Stimulated activated CD4-positive, alpha-beta T cell treated with anti-CD3 and anti-CD28 coated beads, Interleukin-12 subunit alpha, Interleukin-12 subunit beta, amount 100 ng/mL, for 24 hours (primary cell): ENCODE measurements at regions not wholly inside any gene's neighbourhood (a gene's known extent, or its start where the extent isn't known, plus 50 kb on each side); places are given as distances from the start of the nearest gene placed in this dataset.
"Not testable (repeated sequence)": the region's sequence is repeated elsewhere in the genome, so short reads cannot be mapped to it uniquely, and the experiment has no call there.

Experiments used
- DNase-seq, 2 experiments: peaks; one replicate each; pipeline ENCODE4 v3.0.0-alpha.2; 2020; ENCODE audit warnings: low read depth in 2 of 2

DNA sequence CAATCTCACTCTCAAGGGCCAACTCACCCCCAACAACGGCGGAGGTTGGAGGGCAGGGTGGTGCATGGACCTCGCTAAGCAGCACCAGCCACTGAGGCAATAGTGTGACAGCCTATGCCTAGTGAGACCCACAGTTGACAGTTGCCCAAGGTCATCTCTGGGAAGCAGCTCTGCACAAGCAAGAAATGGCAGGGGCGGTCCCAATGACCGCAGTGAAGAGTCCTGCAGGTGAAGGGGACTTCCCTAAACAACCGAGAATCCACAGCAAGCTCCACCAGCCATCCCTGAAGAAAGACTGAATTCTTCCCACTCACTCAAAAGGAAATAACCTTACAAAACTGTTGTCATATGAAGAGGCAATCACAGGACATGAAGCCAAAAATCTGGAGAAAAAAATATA, 313.4 kb upstream of the ID2 start:
- DNase-seq = no peak

DNA sequence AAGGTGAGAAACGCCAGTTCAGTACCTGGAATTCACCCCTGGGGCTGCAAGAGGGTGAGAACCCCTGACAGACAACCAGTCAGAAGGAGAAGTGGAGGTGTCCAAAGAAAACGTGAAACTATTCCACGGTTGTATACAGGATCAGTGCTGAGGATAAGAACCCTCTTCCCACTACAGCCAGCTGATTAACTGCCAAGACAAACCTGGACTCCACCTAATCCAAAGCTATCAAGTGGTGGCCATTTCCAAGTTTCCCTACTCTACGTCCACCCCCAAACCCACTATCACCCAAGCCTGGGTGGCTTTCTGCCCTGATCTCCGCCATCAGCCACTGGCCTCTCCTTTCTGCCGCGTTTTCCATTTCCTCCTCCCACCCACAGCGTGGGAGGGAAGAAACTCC, 312.3 kb upstream of the ID2 start:
- no peak for DNase-seq

DNA sequence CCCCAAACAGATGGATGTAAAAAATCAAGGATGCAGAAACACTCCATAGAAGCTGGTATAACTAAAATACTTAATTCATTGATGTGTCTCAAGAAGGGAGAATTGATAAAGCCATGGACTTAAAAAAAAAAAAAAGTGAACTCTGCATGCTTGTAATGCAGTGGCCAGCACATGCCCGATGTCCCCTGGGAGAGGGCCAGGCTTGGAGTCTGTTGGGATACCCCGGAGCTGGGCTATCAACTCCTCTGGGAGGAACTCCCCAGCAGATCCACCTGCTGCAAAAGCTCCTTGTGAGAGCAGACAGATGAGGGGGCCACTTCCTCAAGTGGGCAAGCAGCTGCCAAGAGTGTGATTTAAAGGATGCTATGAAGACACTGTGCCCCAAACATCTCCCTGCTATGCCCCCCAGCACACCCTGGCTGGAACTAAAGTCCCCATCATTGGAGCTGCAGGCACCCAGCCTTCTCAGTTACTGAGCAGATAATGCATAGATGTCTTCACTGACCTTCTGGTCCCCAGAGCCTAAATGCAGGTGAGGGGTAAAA, 311.5 kb upstream of the ID2 start:
- DNase-seq = no peak

DNA sequence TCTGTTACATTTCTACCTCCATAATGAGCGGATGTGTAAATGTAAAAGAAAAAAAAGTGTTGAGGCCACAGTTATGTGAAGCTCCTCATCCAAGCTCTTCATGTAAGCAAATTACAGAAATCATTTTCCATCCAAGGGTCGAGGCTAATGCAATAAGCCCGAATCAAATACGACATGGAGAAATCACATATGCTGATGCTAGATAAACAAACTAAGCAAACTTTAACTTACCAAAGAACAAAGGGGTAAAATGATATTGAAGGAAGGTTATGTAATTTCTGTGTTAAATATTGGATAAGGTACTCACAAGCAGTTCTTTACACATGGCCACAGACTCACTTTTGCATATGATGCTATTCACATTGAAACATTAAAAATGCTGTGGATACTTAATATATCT, 310.2 kb upstream of the ID2 start:
- no peak for DNase-seq

DNA sequence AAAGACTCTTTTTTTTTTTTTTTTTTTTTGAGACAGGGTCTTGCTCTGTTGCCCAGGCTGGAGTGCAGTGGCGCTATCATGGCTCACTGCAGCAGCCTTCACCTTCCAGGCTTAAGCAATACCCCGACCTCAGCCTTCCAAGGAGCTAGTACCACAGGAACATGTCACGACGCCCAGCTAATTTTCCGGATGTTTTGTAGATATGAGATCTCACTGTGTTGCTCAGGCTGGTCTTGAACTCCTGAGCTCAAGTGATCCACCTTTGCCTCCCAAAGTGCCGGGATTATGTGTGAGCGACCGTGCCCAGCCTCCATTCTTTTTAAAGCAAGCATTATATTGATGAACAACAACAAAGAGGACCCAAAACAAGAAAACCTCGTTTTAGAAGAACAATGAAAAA, 307.1 kb upstream of the ID2 start:
- no peak for DNase-seq

DNA sequence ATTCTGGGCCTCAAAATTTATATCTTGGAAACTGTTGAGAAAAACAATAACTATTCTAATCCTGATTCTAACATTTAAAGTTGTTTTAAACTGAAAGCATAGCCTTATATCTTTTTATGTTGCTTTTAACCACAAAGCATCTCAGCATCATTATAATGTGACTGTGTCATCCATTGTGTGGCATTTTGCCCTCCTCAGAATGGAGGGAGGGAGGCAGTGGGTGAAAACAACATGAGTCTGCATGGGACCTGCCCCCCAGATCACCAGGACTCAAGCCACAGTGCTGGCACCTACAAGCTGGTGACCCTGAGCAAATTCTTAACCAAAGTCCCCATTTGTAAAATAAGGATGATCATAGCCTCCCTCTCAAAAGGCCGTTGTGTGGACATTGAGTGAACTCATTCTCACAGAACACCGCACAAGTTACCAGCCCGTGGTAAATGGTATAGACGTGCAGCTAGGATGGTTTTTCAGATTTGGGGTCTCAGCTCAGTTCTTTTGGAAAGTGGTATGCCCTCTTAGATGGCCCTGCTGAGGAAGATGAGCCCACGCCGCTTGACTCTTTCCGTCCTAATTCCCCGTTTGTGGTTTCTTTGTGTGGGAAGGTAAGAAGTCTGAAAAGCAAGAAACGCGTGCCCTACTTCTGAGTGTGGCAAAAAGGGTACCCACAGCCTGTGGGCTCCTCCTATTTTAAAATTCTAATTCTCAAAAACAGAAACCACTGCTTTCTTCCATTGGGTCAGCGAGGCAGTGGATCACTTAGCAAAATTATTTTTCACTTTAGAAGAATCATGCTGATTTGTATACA, 305.0 kb upstream of the ID2 start:
- DNase-seq = no peak

DNA sequence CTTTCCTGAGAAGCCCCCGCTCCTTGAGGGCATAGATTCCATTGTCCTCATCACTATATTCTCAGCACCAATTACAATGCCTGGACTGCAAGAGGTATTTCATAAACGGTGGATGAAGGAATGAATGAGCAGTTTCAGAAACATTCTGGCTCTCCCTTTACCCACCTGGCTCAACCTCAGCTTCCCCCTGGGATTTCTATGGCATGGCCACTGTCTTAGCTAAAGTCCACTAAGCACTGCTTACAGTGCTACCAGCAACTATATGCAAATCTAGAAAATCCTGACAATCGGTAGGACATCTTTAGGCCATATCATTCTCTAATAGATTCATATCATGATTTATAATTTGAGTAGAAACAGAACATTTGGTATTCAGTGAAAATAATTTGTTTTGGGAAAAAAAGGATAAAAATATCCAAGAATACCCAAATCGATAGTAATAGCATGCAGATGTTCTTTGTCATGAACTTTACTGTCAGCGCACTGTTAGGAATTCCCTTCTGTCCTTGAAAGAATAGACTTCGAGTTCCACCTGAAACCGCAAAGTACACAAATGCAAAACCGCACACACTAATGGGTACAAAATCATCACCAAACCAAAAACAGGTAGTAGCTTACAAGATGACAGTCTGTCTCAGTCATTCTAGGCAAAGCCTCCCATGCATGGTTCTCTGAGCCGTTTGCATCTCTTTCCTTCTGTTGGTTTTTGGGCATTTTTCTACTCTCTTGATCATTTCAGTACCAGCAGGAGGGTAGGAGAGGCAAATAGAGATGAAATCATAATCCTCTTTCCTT, 303.6 kb upstream of the ID2 start:
- DNase-seq = no peak

DNA sequence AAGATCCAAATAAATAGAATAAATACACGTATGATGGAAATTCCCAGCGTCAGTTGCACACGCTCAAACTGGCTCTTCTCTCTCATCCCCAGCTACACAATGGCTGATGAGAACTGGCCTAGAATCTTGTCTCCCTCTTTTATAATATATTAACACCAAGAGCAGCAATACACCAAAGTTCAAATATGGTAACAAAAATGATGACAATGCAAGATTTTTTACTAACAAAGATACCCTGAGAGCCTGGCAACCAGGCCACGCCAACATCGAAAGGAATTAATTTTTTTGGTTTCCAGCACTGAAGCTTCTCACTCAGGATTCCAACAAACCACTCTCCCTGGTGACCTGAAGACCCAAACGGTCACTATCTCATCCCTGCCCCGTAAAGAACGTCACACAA, 302.7 kb upstream of the ID2 start:
- no peak for DNase-seq

DNA sequence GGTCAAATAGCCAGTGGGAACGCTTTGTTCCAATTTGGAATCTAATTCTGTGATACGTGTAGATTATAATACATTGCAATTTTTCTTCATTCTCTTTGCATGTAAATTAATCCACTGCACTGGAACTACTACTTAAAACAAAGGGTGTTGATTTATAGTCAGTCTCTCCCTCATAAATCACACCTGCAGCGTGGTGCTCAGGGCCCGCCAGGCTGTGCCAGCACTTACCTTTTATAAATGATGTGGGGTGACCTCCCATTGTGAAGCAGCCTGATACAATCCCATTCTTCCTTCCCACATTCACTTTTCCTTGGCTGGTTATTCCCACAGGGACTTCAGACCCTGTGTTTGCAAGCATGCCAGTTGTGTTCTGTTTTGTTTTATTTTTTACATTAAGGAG, 302.3 kb upstream of the ID2 start:
- DNase-seq = no peak

DNA sequence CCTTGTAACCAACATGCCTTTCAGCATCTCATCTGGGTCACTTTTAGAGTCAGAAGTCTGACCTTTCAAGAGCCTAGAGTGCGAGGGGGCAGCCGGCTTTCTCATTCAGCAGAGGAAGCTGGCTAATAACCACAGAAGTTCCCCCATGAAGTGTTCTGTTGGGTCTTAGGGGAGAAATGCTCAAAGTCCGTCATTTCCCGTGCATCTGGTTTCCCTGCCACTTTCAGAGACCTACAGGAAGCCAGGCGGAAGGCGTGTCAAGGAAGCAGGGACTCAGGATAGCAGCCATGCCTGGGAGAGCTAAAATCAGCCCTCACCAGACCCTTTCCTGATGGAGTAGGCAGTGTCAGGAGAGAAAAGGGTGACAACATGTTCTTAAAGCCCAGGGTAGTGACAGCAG, 301.8 kb upstream of the ID2 start:
- no peak for DNase-seq

DNA sequence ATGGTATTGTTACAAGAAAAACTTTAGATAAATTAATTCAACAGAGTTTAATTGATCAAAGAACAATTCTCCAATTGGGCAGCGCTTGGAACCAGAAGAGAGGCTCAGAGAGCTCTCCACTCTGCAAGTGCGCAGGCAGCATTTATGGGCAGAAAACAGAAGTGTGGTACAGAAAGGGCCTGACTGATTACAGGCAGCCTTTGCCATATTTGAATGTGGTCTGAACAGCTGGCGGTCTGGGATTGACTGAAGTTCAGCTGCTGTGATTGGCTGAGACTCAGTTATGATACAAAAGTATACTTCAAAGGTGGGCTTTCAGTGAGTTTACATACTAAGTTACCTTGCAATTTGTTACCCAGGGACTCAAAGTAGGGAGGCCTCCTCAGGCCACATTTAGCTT, 301.3 kb upstream of the ID2 start:
- DNase-seq = no peak

DNA sequence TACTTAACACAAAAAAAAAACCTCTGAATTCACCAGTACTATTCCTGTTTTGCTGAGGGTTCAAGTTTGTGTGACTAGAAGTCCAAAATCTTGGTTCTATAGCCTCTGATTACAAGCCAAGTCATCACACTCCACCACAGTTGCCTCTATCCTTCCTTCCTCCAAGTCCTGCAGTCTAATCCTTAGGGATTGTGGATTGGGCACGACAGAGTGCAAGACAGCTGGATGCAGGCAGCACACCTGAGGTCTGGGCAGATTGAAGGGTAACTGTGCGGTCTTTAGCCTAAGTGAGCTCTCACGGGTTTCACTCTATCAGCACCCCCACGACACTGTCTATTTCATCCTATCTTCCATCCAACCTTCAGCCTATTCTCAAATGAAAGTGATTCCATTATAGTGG, 299.4 kb upstream of the ID2 start:
- no peak for DNase-seq

DNA sequence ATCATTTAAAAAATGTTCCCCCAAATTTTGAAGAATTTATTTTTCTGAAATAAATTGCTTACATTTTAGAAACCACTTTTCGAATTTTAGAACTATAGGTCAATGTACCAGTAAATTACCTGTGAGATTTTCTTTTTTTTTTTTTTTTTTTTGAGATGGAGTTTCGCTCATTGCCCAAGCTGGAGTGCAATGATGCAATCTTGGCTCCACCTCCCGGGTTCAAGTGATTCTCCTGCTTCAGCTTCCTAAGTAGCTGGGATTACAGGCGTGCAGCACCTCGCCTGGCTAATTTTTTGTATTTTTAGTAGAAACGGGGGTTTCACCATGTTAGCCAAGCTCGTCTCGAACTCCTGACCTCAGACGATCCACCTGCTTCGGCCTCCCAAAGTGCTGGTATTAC, 295.1 kb upstream of the ID2 start:
- DNase-seq = not testable (repeated sequence)

DNA sequence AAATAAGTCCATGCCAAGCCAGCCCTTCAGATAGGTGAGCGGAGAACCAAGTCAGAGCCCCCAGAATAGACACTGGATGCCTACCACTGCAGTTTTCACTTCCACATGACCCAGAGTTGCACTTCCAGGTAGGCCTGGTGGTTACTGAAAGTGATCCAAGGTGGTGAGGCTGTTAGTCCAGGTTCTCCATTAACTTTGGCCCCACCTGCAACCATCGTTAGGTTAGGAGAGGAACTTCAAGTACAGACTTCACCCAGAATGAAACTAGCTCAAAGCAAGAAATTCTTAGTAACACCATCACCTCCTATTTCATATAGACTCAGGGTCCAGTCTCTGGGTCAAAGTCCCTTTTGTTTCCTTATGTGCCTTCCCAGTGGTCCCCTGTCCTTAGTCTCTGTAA, 293.1 kb upstream of the ID2 start:
- DNase-seq = no peak

DNA sequence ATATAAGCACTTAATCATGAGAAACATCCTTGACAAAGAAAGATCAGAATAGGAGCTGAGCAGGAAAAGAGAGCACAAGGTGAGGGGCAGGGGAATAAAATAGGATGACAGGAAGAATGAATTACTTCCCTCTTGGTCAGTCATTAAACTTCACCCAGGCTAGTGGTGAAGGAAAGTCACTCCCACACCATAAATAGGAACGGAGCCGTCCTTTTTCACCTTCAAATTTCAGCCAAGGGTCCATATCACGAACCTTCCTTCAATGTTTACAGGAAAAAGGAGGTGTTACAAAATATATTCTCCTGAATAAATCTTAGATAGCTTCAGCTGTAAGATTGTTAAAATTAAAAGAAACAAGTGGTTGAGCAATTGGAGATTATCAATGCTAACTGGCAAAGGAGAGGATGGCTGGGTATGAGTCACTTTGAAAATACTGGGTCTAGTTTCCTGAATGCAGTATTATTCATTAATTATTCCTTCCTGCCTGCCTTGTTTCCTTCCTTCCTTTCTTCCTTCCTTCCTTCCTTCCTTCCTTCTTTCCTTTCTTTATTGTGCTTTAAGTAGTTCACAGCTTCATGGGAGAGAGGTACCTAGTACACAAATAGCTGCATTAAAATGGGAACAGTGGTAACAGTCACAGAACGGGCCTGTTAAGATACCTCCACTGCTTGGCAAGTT, 292.3 kb upstream of the ID2 start:
- no peak for DNase-seq

DNA sequence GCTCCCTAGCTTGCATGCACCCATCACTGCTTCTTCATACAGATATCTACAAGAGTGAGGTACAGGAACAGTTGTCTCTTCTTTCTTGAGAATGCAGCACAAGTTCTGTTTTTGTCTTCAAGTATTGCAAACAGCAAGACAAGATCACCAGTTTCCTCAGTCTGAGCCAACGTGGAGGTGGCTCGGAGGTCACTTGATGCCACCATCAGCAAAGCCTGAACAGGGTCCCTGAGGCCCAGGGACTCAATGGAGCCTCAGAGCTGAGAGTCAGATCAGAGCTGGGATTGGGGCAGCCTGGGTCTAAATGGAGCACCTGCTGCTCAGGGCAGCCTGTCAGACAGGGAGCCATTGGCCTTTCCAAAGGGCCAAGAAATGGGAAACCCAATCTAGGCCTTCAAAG, 290.7 kb upstream of the ID2 start:
- DNase-seq = no peak

DNA sequence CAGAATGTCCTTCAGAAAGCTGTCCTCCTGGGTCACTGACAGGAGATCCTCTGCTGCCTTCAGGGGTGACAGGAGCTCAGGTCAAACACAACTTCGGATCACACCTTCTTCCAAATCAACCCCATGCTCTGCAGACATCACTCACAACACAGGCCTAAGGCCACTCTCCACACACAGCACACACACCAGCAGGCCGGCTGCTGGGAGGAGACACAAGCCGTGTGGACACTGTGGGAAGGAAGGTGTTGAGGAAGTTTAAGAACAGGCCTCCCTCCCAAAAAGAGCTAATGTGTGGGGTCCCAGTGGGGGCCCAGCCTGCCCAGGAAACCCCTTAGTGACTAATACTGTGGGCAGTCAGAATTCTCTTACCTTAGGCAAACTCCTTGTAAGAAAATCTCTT, 290.3 kb upstream of the ID2 start:
- DNase-seq = no peak

DNA sequence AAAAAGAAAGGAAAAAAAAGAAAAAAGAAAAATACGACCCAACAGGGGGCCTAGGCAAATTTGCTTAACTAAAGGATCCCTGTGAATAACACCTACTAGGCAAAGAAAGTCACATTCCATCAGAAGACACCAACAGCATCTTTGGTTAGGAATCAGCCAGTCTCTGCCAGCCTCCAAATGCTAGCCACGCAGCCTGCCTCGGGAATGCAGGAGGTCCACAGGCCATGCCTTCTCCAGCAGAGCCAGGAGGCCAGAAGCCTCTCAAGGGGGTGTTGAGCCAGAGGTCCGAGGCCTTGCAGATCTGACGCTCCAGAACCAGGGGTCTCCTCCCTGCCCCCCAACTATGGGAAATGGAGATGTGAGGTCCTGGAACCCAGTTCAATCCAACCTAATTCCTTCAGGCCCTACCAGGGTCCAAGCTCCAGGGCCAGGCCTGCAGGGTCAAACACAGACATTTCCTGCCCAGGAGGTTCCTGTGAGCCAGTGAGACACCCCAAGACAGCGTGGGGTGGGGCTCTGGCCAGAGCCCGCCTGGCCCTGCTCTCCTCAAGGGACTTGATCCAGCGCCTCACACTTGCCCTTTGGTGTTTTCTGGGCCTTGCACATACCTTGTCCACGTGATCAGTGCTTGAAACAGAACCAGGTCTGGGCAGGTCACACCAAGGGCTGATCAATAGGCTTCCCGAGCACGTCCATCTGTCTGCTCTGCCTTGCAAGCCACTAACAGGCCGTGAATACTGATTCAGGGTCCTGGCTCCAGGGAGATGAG, 289.6 kb upstream of the ID2 start:
- DNase-seq = no peak

DNA sequence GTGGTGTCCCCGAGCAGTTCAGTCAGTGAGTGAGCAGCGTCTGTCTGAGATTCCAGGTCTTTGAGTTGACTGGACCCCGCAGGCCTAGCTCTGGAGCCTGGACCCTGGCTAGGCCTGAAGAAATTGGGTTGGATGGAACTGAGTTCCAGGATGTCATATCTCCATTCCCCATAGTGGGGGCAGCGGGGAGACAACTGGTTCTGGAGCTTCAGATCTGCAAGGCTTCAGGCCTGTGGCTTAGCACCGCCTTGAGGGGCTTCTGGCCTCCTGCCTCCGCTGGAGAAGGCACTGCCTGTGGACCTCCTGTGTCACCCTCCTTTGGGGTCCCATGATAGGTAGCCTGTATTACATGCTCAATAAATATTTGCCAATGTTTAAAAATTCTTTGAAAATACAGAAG, 288.4 kb upstream of the ID2 start:
- no peak for DNase-seq

DNA sequence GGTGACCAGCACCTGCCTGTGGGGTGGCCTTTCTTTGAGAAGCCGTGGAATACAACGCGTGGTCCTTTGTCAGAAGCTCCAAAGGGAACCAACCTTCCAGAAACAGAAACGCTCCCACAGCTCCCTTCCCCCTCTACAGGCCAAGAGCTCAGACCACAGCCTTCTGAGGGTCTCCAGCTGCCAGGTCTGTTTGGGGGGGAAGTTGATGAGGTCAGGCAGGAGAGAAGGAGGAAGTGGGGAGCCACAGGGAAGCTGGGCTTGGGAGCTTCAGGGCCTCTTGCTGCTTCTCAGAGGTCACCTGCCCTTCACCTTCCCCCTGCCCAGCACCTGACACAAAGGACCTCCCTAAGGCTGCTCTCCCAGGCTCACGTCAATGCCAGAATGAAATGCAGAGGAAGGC, 287.7 kb upstream of the ID2 start:
- no peak for DNase-seq

DNA sequence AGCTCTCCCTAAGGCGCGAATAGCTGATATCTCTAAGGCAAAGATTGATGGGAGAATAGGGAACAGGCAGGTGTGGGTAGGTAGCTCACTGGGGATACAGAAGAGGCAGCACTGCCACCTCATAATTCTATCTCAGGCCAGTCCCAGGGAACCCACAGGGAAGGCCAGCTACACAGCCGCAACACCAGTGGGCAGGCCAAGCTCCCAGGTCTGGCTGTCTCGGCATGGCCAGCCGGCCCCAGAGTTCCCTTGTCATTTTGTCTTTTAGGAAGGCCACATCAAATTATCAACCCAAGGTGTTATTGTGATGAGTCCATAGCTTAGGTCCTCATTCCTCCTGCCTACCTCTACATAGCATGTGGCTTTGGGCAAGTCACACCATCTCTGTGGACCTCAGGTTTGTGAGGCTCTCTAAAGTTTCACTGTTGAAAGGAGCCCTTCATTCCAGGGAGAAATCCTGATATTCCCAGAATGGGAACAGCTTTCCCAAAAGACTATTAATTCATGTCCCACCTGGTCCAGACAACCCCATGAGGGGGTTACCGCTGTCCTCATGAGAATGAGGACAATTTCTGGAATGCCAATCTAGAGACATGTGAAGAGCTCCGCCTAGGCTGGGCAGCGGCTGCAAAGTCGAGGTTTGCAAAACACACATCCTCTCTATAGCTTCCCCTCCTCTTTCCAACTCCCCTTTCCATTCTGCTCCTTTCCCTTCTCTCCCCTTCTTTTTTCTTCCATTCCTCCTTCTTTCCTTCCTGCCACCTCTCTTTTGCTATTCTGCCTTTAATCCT, 287.1 kb upstream of the ID2 start:
- DNase-seq = no peak
